K562 (cell line): ENCODE measurements at regions not wholly inside any gene's neighbourhood (a gene's known extent, or its start where the extent isn't known, plus 50 kb on each side); places are given as distances from the start of the nearest gene placed in this dataset.

Experiments
- ATAC-seq: fragments of 200-7000 bp; cut with Tn5 transposase; 3 replicates; pipeline ENCODE4 v1.9.1; 2020; ENCODE audit warnings: moderate library complexity
- BruUV-seq: library from RNA; stranded (reverse); fragments of 400-500 nt; replicated peaks from 2 replicates; lab custom pipeline; 2021; lab: Mats Ljungman, UMichigan
- CTCF ChIA-PET: fragments of 300-600 bp; formaldehyde crosslinking; extraction: SDS; loops from one replicate; lab custom pipeline; 2021; ENCODE audit warnings: low intra/inter-chr PET ratio; lab: Yijun Ruan, JAX
- POLR2A ChIA-PET: fragments of 300-600, 350-650 bp; sonication (Branson Sonifier 250); formaldehyde crosslinking; extraction: SDS; loops from one replicate; lab custom pipeline; 2021; ENCODE audit warnings: antibody characterized with exemption, inconsistent platforms; lab: Yijun Ruan, JAX
- DNase-seq, 4 experiments: peaks; one replicate each; pipeline versions ENCODE4 v3.0.0 to v3.0.0-alpha.2; 2011 to 2018; ENCODE audit warnings: low spot score in 3 of 4, mixed read lengths in 3 of 4; ENCODE audit errors: extremely low read depth in 1 of 4
- FAIRE-seq: peaks from 2 replicates; lab custom pipeline; 2011; peaks lifted over from hg19 to GRCh38; lab: Jason Lieb, UNC
- H2AFZ ChIP-seq: 2 replicates; pipeline ENCODE4 v1.6.0; 2011; ENCODE audit warnings: low read depth, low read length, control low read depth, inconsistent platforms
- H3K27ac ChIP-seq: fragments of 200-600 bp; 3 replicates; pipeline ENCODE4 v1.8.0; 2011; ENCODE audit warnings: low read depth, mild to moderate bottlenecking, control low read depth, inconsistent platforms, low read length, moderate library complexity, mixed read lengths; ENCODE audit errors: extremely low read depth
- H3K27me3 ChIP-seq, 2 experiments: fragments of 300-600 bp in 1 of 2; 2 replicates in 1 of 2; 3 replicates in 1 of 2; pipeline versions ENCODE4 v1.6.0 to v1.8.0; 2011; ENCODE audit warnings: inconsistent platforms in 2 of 2, low read length in 2 of 2, mild to moderate bottlenecking in 1 of 2, mixed read lengths in 1 of 2, moderate library complexity in 1 of 2; ENCODE audit not compliant: control insufficient read depth in 2 of 2, insufficient read depth in 2 of 2
- H3K36me3 ChIP-seq: fragments of 300-600 bp; 3 replicates; pipeline ENCODE4 v1.8.0; 2011; ENCODE audit warnings: mild to moderate bottlenecking, low read length, inconsistent platforms; ENCODE audit not compliant: control insufficient read depth, insufficient read depth
- H3K4me1 ChIP-seq, 2 experiments: fragments of 200-600 bp in 1 of 2; replicated peaks in 1 of 2; 2 replicates in 1 of 2; 3 replicates in 1 of 2; pipeline versions ENCODE4 v1.5.1 to v1.8.0; 2011; ENCODE audit warnings: inconsistent platforms in 2 of 2, low read length in 2 of 2, mild to moderate bottlenecking in 1 of 2, mixed read lengths in 1 of 2, moderate library complexity in 1 of 2; ENCODE audit not compliant: control insufficient read depth in 2 of 2, insufficient read depth in 2 of 2
- H3K4me2 ChIP-seq: 2 replicates; pipeline ENCODE4 v1.6.1; 2011; ENCODE audit warnings: low read length, control low read depth, inconsistent platforms, mixed read lengths; ENCODE audit not compliant: insufficient read depth
- H3K4me3 ChIP-seq: fragments of 200-600 bp; sonication (generic), shearing (Covaris generic); 2 replicates; pipeline ENCODE4 v1.5.1; 2016; ENCODE audit warnings: control low read depth, inconsistent platforms
- H3K79me2 ChIP-seq: fragments of 200-600 bp; 3 replicates; pipeline ENCODE4 v1.8.0; 2011; ENCODE audit warnings: low read length, inconsistent platforms; ENCODE audit not compliant: control insufficient read depth, insufficient read depth
- H3K9ac ChIP-seq, 2 experiments: 2 replicates each; pipeline versions ENCODE4 v1.6.0 to v1.6.1; 2011; ENCODE audit warnings: low read depth in 2 of 2, low read length in 2 of 2, control low read depth in 1 of 2, inconsistent platforms in 1 of 2, mild to moderate bottlenecking in 1 of 2, mixed read lengths in 1 of 2; ENCODE audit not compliant: insufficient read depth in 1 of 2
- H3K9me1 ChIP-seq: one replicate; pipeline ENCODE4 v1.6.0; 2011; ENCODE audit warnings: inconsistent platforms, mild to moderate bottlenecking, low read length, moderate library complexity; ENCODE audit not compliant: control insufficient read depth, insufficient read depth
- H3K9me3 ChIP-seq: replicated peaks from 2 replicates; pipeline ENCODE4 v1.5.1; 2011; ENCODE audit warnings: low read depth, low read length, inconsistent platforms; ENCODE audit not compliant: control insufficient read depth, insufficient read depth
- H4K20me1 ChIP-seq: replicated peaks from 2 replicates; pipeline ENCODE4 v1.6.1; 2011; ENCODE audit warnings: low read length, inconsistent platforms, mixed read lengths; ENCODE audit not compliant: control insufficient read depth, insufficient read depth
- BRF2 ChIP-seq: IDR thresholded peaks from 3 replicates; pipeline ENCODE4 v1.6.1; 2011; ENCODE audit warnings: borderline replicate concordance, mild to moderate bottlenecking; ENCODE audit not compliant: insufficient read length, insufficient read depth
- CXXC5 ChIP-seq: fragments of 250-450 bp; sonication (Bioruptor Pico); IDR thresholded peaks from 2 replicates; pipeline ENCODE4 v1.8.0; 2022; ENCODE audit warnings: inconsistent platforms, mild to moderate bottlenecking, moderate library complexity
- HEY1 ChIP-seq: fragments of 250-450 bp; sonication (Bioruptor Pico); IDR thresholded peaks from 2 replicates; pipeline ENCODE4 v1.5.0; 2020; ENCODE audit warnings: mild to moderate bottlenecking, moderate library complexity, borderline replicate concordance
- KAT7 ChIP-seq: sonication (generic); formaldehyde crosslinking; IDR thresholded peaks from 2 replicates; pipeline ENCODE4 v1.8.0; 2022; ENCODE audit warnings: missing genetic modification reagents, mild to moderate bottlenecking, borderline replicate concordance
- POLR2B ChIP-seq: fragments of 450-650 bp; IDR thresholded peaks from 2 replicates; pipeline ENCODE4 v1.6.1; 2018; ENCODE audit warnings: low read depth; ENCODE audit not compliant: partially characterized antibody
- SLC30A9 ChIP-seq: fragments of 250-450 bp; sonication (Bioruptor Pico); IDR thresholded peaks from 2 replicates; pipeline ENCODE4 v1.8.0; 2022; ENCODE audit warnings: mild to moderate bottlenecking, moderate library complexity
- SMARCB1 ChIP-seq: IDR thresholded peaks from 2 replicates; pipeline ENCODE4 v1.6.1; 2011; ENCODE audit warnings: improper control_type of control experiment, low read depth; ENCODE audit not compliant: insufficient read length
- TARDBP ChIP-seq: fragments of 450-650 bp; IDR thresholded peaks from 2 replicates; pipeline ENCODE4 v1.6.1; 2016
- TCF3 ChIP-seq: sonication (generic); formaldehyde crosslinking; IDR thresholded peaks from 2 replicates; pipeline ENCODE4 v1.4.0; 2020; ENCODE audit warnings: mild to moderate bottlenecking, missing genetic modification reagents
- TCF7L2 ChIP-seq: fragments of 150-350 bp; IDR thresholded peaks from 2 replicates; pipeline ENCODE4 v1.6.1; 2016; ENCODE audit warnings: low read depth, mild to moderate bottlenecking, low read length, moderate library complexity
- THRAP3 ChIP-seq: fragments of 450-650 bp; IDR thresholded peaks from 2 replicates; pipeline ENCODE4 v1.6.1; 2016; ENCODE audit warnings: mild to moderate bottlenecking, inconsistent platforms, borderline replicate concordance
- USF1 ChIP-seq: sonication (generic); formaldehyde crosslinking; IDR thresholded peaks from 2 replicates; pipeline ENCODE4 v1.9.0; 2022; ENCODE audit warnings: mild to moderate bottlenecking, missing genetic modification reagents
- ZHX1 ChIP-seq: fragments of 150-350 bp; conservative IDR thresholded peaks from 2 replicates; pipeline ENCODE4 v1.6.1; 2014; ENCODE audit warnings: low read length
- ZNF174 ChIP-seq: fragments of 250-450 bp; sonication (Bioruptor Pico); IDR thresholded peaks from 2 replicates; pipeline ENCODE4 v1.4.0; 2020; ENCODE audit warnings: mild to moderate bottlenecking
- ZNF175 ChIP-seq: fragments of 200-800 bp; sonication (Bioruptor generic); IDR thresholded peaks from 2 replicates; pipeline ENCODE4 v1.6.1; 2016; ENCODE audit warnings: low read depth, mild to moderate bottlenecking, missing genetic modification characterization, missing compliant biosample characterization
- ZNF431 ChIP-seq: sonication (generic); formaldehyde crosslinking; IDR thresholded peaks from 2 replicates; pipeline ENCODE4 v1.8.0; 2022; ENCODE audit warnings: mild to moderate bottlenecking, missing genetic modification reagents
- ZZZ3 ChIP-seq: fragments of 450-650 bp; IDR thresholded peaks from 2 replicates; pipeline ENCODE4 v1.6.1; 2016; ENCODE audit warnings: antibody characterized with exemption, mild to moderate bottlenecking, moderate library complexity
- WGBS: fragments of 100-300 bp; shearing (Covaris generic); methylation state at CpG from one replicate; pipeline ENCODE4 v1.1.6; 2016; ENCODE audit warnings: low coverage, mixed read lengths; ENCODE audit not compliant: insufficient coverage; ENCODE audit errors: missing lambda C conversion rate; 5-methylcytosine and 5-hydroxymethylcytosine counted together
- in situ Hi-C: fragments of 300-500 bp; cut with MboI; formaldehyde crosslinking; loops from 4 replicates; pipeline ENCODE4 v1.15.0; 2018; ENCODE audit warnings: inconsistent platforms, mixed read lengths
- intact Hi-C: fragments of 100-400 bp; cut with micrococcal nuclease; formaldehyde crosslinking; loops from 2 replicates; pipeline ENCODE4 v1.14.2; 2022
- TF ChIP-seq, protein P1 (sequence below): fragments of 450-650 bp; formaldehyde crosslinking; IDR thresholded peaks from 2 replicates; pipeline ENCODE4 v1.4.0; 2020; ENCODE audit warnings: mild to moderate bottlenecking, moderate library complexity

DNA sequence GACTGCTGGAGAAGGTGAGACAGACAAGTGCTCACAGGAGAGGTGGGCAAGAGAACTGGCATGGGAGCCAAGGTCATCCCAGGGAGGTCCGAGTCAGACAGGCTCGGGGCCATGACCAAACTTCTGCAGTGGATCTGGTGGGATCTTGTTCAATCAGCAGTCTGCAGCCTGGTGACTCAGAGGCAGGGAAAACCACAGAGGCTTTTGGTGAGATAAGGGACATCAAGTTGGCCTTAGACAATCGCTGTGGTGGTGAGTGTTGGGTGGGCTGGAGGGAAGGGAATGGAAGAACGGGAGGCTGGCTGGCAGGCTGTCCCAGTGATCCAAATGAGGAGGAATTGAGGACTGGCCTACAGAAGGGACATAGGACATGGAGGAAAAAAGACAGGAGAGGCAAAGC, 123.8 kb downstream of the TMEM174 start (continued):
- TF ChIP-seq THRAP3 (no peak), TARDBP (no peak), ZNF431 (CRISPR knock-in tag) (no peak), TCF3 (CRISPR knock-in tag) (peak; percentile 92), USF1 (CRISPR knock-in tag) (no peak), HEY1 (no peak), ZNF174 (CRISPR knock-in tag) (no peak), ZNF175 (CRISPR knock-in tag) (no peak)
- TF ChIP-seq, protein P1, sequence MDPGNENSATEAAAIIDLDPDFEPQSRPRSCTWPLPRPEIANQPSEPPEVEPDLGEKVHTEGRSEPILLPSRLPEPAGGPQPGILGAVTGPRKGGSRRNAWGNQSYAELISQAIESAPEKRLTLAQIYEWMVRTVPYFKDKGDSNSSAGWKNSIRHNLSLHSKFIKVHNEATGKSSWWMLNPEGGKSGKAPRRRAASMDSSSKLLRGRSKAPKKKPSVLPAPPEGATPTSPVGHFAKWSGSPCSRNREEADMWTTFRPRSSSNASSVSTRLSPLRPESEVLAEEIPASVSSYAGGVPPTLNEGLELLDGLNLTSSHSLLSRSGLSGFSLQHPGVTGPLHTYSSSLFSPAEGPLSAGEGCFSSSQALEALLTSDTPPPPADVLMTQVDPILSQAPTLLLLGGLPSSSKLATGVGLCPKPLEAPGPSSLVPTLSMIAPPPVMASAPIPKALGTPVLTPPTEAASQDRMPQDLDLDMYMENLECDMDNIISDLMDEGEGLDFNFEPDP (CRISPR knock-in tag) = no peak

GRCh38 chr5:73295921-73296320, 122.9 kb downstream of the TMEM174 start:
- in situ Hi-C loops = no loop called here
- Histone ChIP-seq H2AFZ (no peak overlapping the region), H3K36me3 (no peaks in the 10 kb centered on the region), H3K9me1 (no peaks in the 10 kb centered on the region), H3K4me2 (no peak overlapping the region), H3K27me3 (peaks cover 32 to 38% of the 10 kb centered on the region in 2 experiments; a peak in 4 of 5 replicates), H3K9ac (no peak overlapping the region), H4K20me1 (no peaks in the 10 kb centered on the region), H3K27ac (no peak overlapping the region), H3K79me2 (no peaks in the 10 kb centered on the region), H3K9me3 (no peaks in the 10 kb centered on the region), H3K4me3 (no peak overlapping the region), H3K4me1 (peaks cover 13 to 22% of the 10 kb centered on the region in 2 experiments; a peak in 4 of 5 replicates)
- ChIA-PET POLR2A (no interaction called here), CTCF (no interaction called here)
- BruUV-seq = no TSS peak
- FAIRE-seq (no peak), DNase-seq (no peak), ATAC-seq (no peak)
- WGBS = 3% methylated on average over 4 of the region's 4 CpGs
- intact Hi-C loops = no loop called here
- no peak for TF ChIP-seq ZZZ3
- TF ChIP-seq KAT7 (CRISPR knock-in tag) = no peak
- TF ChIP-seq CXXC5 = no peak
- no peak for TF ChIP-seq ZHX1
- no peak for TF ChIP-seq TCF7L2
- no peak for TF ChIP-seq SLC30A9
- TF ChIP-seq SMARCB1 = no peak
- no peak for TF ChIP-seq BRF2
- no peak for TF ChIP-seq POLR2B
